GM12878 (cell line): ENCODE measurements at regions not wholly inside any gene's neighbourhood (a gene's known extent, or its start where the extent isn't known, plus 50 kb on each side); places are given as distances from the start of the nearest gene placed in this dataset.

Source experiments
- ATAC-seq: fragments of 200-7000 bp; cut with Tn5 transposase; 3 replicates; pipeline ENCODE4 v1.9.1; 2020; ENCODE audit warnings: mild to moderate bottlenecking, moderate library complexity
- BruUV-seq: library from RNA; stranded (reverse); fragments of 400-500 nt; replicated peaks from 2 replicates; lab custom pipeline; 2021; lab: Mats Ljungman, UMichigan
- CTCF ChIA-PET: fragments of 300-600 bp; sonication (Branson Sonifier 250); formaldehyde crosslinking; extraction: SDS; loops from one replicate; lab custom pipeline; 2021; ENCODE audit warnings: inconsistent platforms; lab: Yijun Ruan, JAX
- POLR2A ChIA-PET: fragments of 350-600 bp; formaldehyde crosslinking; extraction: SDS; loops from one replicate; lab custom pipeline; 2021; ENCODE audit warnings: inconsistent platforms; lab: Charles Lee
- RAD21 ChIA-PET: fragments of 300-600 bp; sonication (Branson Sonifier 250); formaldehyde crosslinking; loops from one replicate; lab custom pipeline; 2023; ENCODE audit warnings: antibody characterized with exemption; ENCODE audit not compliant: unreplicated experiment; lab: Charles Lee
- SMC1A ChIA-PET: fragments of 300-600 bp; sonication (Branson Sonifier 250); formaldehyde crosslinking; loops from one replicate; lab custom pipeline; 2023; ENCODE audit not compliant: unreplicated experiment, uncharacterized antibody; lab: Charles Lee
- DNase-seq: peaks from one replicate; pipeline ENCODE4 v3.0.0-alpha.2; 2011; ENCODE audit warnings: low read depth, low spot score
- FAIRE-seq: peaks from 3 replicates; lab custom pipeline; 2011; peaks lifted over from hg19 to GRCh38; lab: Jason Lieb, UNC
- H2AFZ ChIP-seq: 2 replicates; pipeline ENCODE4 v1.6.0; 2011; ENCODE audit warnings: low read depth, low read length, control low read depth; ENCODE audit not compliant: control insufficient read depth
- H3K27ac ChIP-seq: 2 replicates; pipeline ENCODE4 v1.5.1; 2011; ENCODE audit warnings: control low read depth; ENCODE audit not compliant: control insufficient read depth, insufficient read depth
- H3K27me3 ChIP-seq, 2 experiments: replicated peaks in 1 of 2; 2 replicates each; pipeline versions ENCODE4 v1.6.0 to v1.6.1; 2011; ENCODE audit warnings: low read length in 1 of 2; ENCODE audit not compliant: control insufficient read depth in 2 of 2, insufficient read depth in 2 of 2
- H3K36me3 ChIP-seq, 2 experiments: 2 replicates each; pipeline ENCODE4 v1.5.1; 2011; ENCODE audit warnings: low read length in 1 of 2; ENCODE audit not compliant: control insufficient read depth in 2 of 2, insufficient read depth in 2 of 2
- H3K4me1 ChIP-seq: 2 replicates; pipeline ENCODE4 v1.6.1; 2011; ENCODE audit warnings: mild to moderate bottlenecking, low read length, moderate library complexity, mixed read lengths; ENCODE audit not compliant: control insufficient read depth, insufficient read depth
- H3K4me2 ChIP-seq: 2 replicates; pipeline ENCODE4 v1.6.0; 2011; ENCODE audit warnings: control low read depth; ENCODE audit not compliant: control insufficient read depth, insufficient read depth
- H3K4me3 ChIP-seq: fragments of 200-600 bp; sonication (generic); 2 replicates; pipeline ENCODE4 v1.5.1; 2016
- H3K79me2 ChIP-seq: 2 replicates; pipeline ENCODE4 v1.6.0; 2011; ENCODE audit warnings: low read length; ENCODE audit not compliant: control insufficient read depth, insufficient read depth
- H3K9ac ChIP-seq: 2 replicates; pipeline ENCODE4 v1.8.0; 2011; ENCODE audit warnings: low read length, control low read depth, mixed read lengths; ENCODE audit not compliant: control insufficient read depth, insufficient read depth
- H3K9me3 ChIP-seq: replicated peaks from 3 replicates; pipeline ENCODE4 v1.5.1; 2011; ENCODE audit warnings: mild to moderate bottlenecking, low read length; ENCODE audit not compliant: control insufficient read depth, insufficient read depth
- H4K20me1 ChIP-seq: 2 replicates; pipeline ENCODE4 v1.6.0; 2011; ENCODE audit not compliant: control insufficient read depth, insufficient read depth
- BHLHE40 ChIP-seq, 2 experiments: fragments of 450-650 bp in 1 of 2; IDR thresholded peaks; 2 replicates each; pipeline ENCODE4 v1.6.1; 2011 to 2017; ENCODE audit warnings: low read depth in 2 of 2, borderline replicate concordance in 1 of 2, improper control_type of control experiment in 1 of 2, low read length in 1 of 2, mild to moderate bottlenecking in 1 of 2
- CBFB ChIP-seq: IDR thresholded peaks from 2 replicates; pipeline ENCODE4 v1.6.1; 2016; ENCODE audit warnings: antibody characterized with exemption, low read depth
- CBX3 ChIP-seq: fragments of 200-600 bp; sonication (generic); IDR thresholded peaks from 2 replicates; pipeline ENCODE4 v1.6.1; 2016; ENCODE audit warnings: low read depth, borderline replicate concordance
- EED ChIP-seq: sonication (generic); IDR thresholded peaks from 2 replicates; pipeline ENCODE4 v1.6.1; 2016; ENCODE audit warnings: antibody characterized with exemption, low read depth
- EP300 ChIP-seq, 2 experiments: fragments of 150-350 bp in 1 of 2; IDR thresholded peaks; 2 replicates each; pipeline ENCODE4 v1.6.1; 2011 to 2012; ENCODE audit warnings: low read depth in 2 of 2, low read length in 2 of 2, borderline replicate concordance in 1 of 2, improper control_type of control experiment in 1 of 2, inconsistent platforms in 1 of 2; ENCODE audit not compliant: control insufficient read depth in 1 of 2
- HDAC6 ChIP-seq: fragments of 200-600 bp; sonication (generic); IDR thresholded peaks from one replicate; pipeline ENCODE4 v1.8.0; 2017; ENCODE audit warnings: antibody characterized with exemption; ENCODE audit not compliant: unreplicated experiment
- KAT2A ChIP-seq: conservative IDR thresholded peaks from 2 replicates; pipeline ENCODE4 v1.6.1; 2011; ENCODE audit warnings: low read depth, low read length; ENCODE audit not compliant: control insufficient read depth
- NFXL1 ChIP-seq: fragments of 450-650 bp; IDR thresholded peaks from 2 replicates; pipeline ENCODE4 v1.6.1; 2017; ENCODE audit warnings: antibody characterized with exemption, mild to moderate bottlenecking, borderline replicate concordance
- NRF1 ChIP-seq: conservative IDR thresholded peaks from 2 replicates; pipeline ENCODE4 v1.6.1; 2011; ENCODE audit warnings: mild to moderate bottlenecking, low read depth, low read length, improper control_type of control experiment
- PML ChIP-seq: IDR thresholded peaks from 2 replicates; pipeline ENCODE4 v1.6.1; 2012; ENCODE audit warnings: low read length, inconsistent platforms
- SP1 ChIP-seq: IDR thresholded peaks from one replicate; pipeline ENCODE4 v1.6.1; 2011; ENCODE audit warnings: low read depth, low read length
- SREBF1 ChIP-seq: IDR thresholded peaks from 2 replicates; pipeline ENCODE4 v1.6.1; 2012; ENCODE audit warnings: mild to moderate bottlenecking, low read length
- TBL1XR1 ChIP-seq: IDR thresholded peaks from 2 replicates; pipeline ENCODE4 v1.6.1; 2012; ENCODE audit warnings: low read depth, low read length, improper control_type of control experiment
- TCF3 ChIP-seq: IDR thresholded peaks from 2 replicates; pipeline ENCODE4 v1.6.1; 2012; ENCODE audit warnings: low read depth, mild to moderate bottlenecking, low read length, borderline replicate concordance; ENCODE audit not compliant: insufficient read depth
- WRNIP1 ChIP-seq: IDR thresholded peaks from 2 replicates; pipeline ENCODE4 v1.6.1; 2011; ENCODE audit warnings: low read depth, low read length, improper control_type of control experiment, borderline replicate concordance
- ZNF24 ChIP-seq: fragments of 450-650 bp; IDR thresholded peaks from 2 replicates; pipeline ENCODE4 v1.6.1; 2017; ENCODE audit warnings: antibody characterized with exemption, mild to moderate bottlenecking
- ZSCAN29 ChIP-seq: fragments of 450-650 bp; IDR thresholded peaks from 2 replicates; pipeline ENCODE4 v1.6.1; 2017; ENCODE audit warnings: mild to moderate bottlenecking, moderate library complexity
- WGBS: methylation state at CpG from one replicate; pipeline ENCODE4 v1.1.6; 2016; ENCODE audit warnings: low lambda C conversion rate; ENCODE audit not compliant: insufficient replicate concordance, insufficient coverage; ENCODE audit errors: missing lambda C conversion rate; 5-methylcytosine and 5-hydroxymethylcytosine counted together
- in situ Hi-C: fragments of 300-500 bp; cut with MboI; formaldehyde crosslinking; loops from 9 replicates; pipeline ENCODE4 v1.14.3; 2018; ENCODE audit warnings: mixed read lengths
- intact Hi-C: fragments of 100-400 bp; cut with micrococcal nuclease; formaldehyde crosslinking; loops from one replicate; pipeline ENCODE4 v1.14.2; 2022; ENCODE audit not compliant: unreplicated experiment
- TF ChIP-seq, protein P1 (sequence below): IDR thresholded peaks from 2 replicates; pipeline ENCODE4 v1.6.1; 2011; ENCODE audit warnings: borderline replicate concordance, low read depth, mild to moderate bottlenecking, moderate library complexity, mixed read lengths, low read length; ENCODE audit not compliant: insufficient read depth; ENCODE audit errors: extremely low read length
- TF ChIP-seq, protein P2 (sequence below): fragments of 450-650 bp; formaldehyde crosslinking; IDR thresholded peaks from 2 replicates; pipeline ENCODE4 v1.4.0; 2020; ENCODE audit warnings: mild to moderate bottlenecking, moderate library complexity

GRCh38 chr2:5974477-5974876 is 282.3 kb downstream of the SOX11 start:
- SMC1A ChIA-PET = no interaction called here
- DNase-seq (no peak), FAIRE-seq (no peak), ATAC-seq (no peak)
- intact Hi-C loops = no loop called here
- H3K4me2 ChIP-seq = no peak overlapping the region
- no peak overlapping the region for H2AFZ ChIP-seq
- no peaks in the 10 kb centered on the region for H3K79me2 ChIP-seq
- CTCF ChIA-PET = no interaction called here
- no peak overlapping the region for H3K9ac ChIP-seq
- H3K27ac ChIP-seq = no peak overlapping the region
- H3K4me3 ChIP-seq = no peak overlapping the region
- H3K27me3 ChIP-seq = no peaks in the 10 kb centered on the region
- no peaks in the 10 kb centered on the region for H3K9me3 ChIP-seq
- no TSS peak for BruUV-seq
- H3K36me3 ChIP-seq = no peaks in the 10 kb centered on the region
- RAD21 ChIA-PET = no interaction called here
- in situ Hi-C loops = no loop called here
- TF ChIP-seq SREBF1 (no peak), KAT2A (no peak), EED (no peak), CBX3 (no peak), NRF1 (no peak), WRNIP1 (no peak), TCF3 (no peak), CBFB (no peak), NFXL1 (no peak), HDAC6 (no peak), ZSCAN29 (no peak), EP300 (IDR thresholded peaks at IDR 0.05; ENCODE audit: borderline replicate concordance in 1 of 2, control insufficient read depth in 1 of 2, low read depth in 2 of 2, low read length in 2 of 2) (no peak), BHLHE40 (IDR thresholded peaks at IDR 0.05; ENCODE audit: borderline replicate concordance in 1 of 2, low read depth in 2 of 2, low read length in 1 of 2) (no peak), SP1 (no peak), ZNF24 (no peak), TBL1XR1 (no peak), PML (no peak)
- TF ChIP-seq, protein P1, sequence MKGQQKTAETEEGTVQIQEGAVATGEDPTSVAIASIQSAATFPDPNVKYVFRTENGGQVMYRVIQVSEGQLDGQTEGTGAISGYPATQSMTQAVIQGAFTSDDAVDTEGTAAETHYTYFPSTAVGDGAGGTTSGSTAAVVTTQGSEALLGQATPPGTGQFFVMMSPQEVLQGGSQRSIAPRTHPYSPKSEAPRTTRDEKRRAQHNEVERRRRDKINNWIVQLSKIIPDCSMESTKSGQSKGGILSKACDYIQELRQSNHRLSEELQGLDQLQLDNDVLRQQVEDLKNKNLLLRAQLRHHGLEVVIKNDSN = no peak
- TF ChIP-seq, protein P2, sequence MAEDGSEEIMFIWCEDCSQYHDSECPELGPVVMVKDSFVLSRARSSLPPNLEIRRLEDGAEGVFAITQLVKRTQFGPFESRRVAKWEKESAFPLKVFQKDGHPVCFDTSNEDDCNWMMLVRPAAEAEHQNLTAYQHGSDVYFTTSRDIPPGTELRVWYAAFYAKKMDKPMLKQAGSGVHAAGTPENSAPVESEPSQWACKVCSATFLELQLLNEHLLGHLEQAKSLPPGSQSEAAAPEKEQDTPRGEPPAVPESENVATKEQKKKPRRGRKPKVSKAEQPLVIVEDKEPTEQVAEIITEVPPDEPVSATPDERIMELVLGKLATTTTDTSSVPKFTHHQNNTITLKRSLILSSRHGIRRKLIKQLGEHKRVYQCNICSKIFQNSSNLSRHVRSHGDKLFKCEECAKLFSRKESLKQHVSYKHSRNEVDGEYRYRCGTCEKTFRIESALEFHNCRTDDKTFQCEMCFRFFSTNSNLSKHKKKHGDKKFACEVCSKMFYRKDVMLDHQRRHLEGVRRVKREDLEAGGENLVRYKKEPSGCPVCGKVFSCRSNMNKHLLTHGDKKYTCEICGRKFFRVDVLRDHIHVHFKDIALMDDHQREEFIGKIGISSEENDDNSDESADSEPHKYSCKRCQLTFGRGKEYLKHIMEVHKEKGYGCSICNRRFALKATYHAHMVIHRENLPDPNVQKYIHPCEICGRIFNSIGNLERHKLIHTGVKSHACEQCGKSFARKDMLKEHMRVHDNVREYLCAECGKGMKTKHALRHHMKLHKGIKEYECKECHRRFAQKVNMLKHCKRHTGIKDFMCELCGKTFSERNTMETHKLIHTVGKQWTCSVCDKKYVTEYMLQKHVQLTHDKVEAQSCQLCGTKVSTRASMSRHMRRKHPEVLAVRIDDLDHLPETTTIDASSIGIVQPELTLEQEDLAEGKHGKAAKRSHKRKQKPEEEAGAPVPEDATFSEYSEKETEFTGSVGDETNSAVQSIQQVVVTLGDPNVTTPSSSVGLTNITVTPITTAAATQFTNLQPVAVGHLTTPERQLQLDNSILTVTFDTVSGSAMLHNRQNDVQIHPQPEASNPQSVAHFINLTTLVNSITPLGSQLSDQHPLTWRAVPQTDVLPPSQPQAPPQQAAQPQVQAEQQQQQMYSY (CRISPR knock-in tag) = no peak
- no peaks in the 10 kb centered on the region for H4K20me1 ChIP-seq
- POLR2A ChIA-PET = no interaction called here
- H3K4me1 ChIP-seq = no peaks in the 10 kb centered on the region
- WGBS = 28% methylated on average over 6 of the region's 6 CpGs
